Gastroesophageal sphincter (tissue), 4 donors: ENCODE measurements at regions not wholly inside any gene's neighbourhood (a gene's known extent, or its start where the extent isn't known, plus 50 kb on each side); places are given as distances from the start of the nearest gene placed in this dataset.

Source experiments
- ATAC-seq: fragments of 150-250 bp; one replicate; pipeline ENCODE4 v1.9.1; 2016; ENCODE audit warnings: mild to moderate bottlenecking, moderate library complexity
- H3K27ac ChIP-seq, 4 donors: fragments of 200-600 bp; sonication (generic) in 3 of 4; 1 replicate in 3 of 4; 2 replicates in 1 of 4; pipeline ENCODE4 v1.5.1; 2016 to 2019
- H3K27me3 ChIP-seq: fragments of 200-600 bp; sonication (generic); one replicate; pipeline ENCODE4 v1.5.1; 2019
- H3K36me3 ChIP-seq, 2 donors: fragments of 200-600 bp; sonication (generic); one replicate each; pipeline ENCODE4 v1.5.1; 2019; ENCODE audit warnings: control low read depth in 1 of 2
- H3K4me1 ChIP-seq, 3 donors: fragments of 200-600 bp; sonication (generic); 1 replicate in 2 of 3; 2 replicates in 1 of 3; pipeline ENCODE4 v1.5.1; 2016 to 2019; ENCODE audit warnings: control low read depth in 2 of 3
- H3K4me3 ChIP-seq, 2 donors: fragments of 200-600 bp; sonication (generic); one replicate each; pipeline ENCODE4 v1.5.1; 2019; ENCODE audit warnings: mild to moderate bottlenecking in 1 of 2, moderate library complexity in 1 of 2
- H3K9me3 ChIP-seq, 3 donors: fragments of 200-600 bp; sonication (generic); one replicate each; pipeline ENCODE4 v1.5.1; 2017 to 2019; ENCODE audit warnings: control low read depth in 2 of 3
- CTCF ChIP-seq, 4 experiments: fragments of 200-600 bp in 2 of 4; fragments of 450-650 bp in 2 of 4; sonication (generic) in 1 of 4; IDR thresholded peaks; one replicate each; pipeline ENCODE4 v1.5.1; 2017 to 2019; ENCODE audit warnings: antibody characterized with exemption in 4 of 4, mild to moderate bottlenecking in 2 of 4, moderate library complexity in 2 of 4
- EP300 ChIP-seq: sonication (generic); formaldehyde crosslinking; IDR thresholded peaks from one replicate; pipeline ENCODE4 v1.6.1; 2017; ENCODE audit warnings: antibody characterized with exemption, mild to moderate bottlenecking
- POLR2A ChIP-seq, 2 donors: fragments of 450-650 bp; IDR thresholded peaks; one replicate each; pipeline ENCODE4 v1.6.1; 2017; ENCODE audit warnings: antibody characterized with exemption in 2 of 2, mild to moderate bottlenecking in 2 of 2, moderate library complexity in 1 of 2
- POLR2AphosphoS5 ChIP-seq: sonication (generic); formaldehyde crosslinking; IDR thresholded peaks from one replicate; pipeline ENCODE4 v1.6.1; 2017; ENCODE audit warnings: antibody characterized with exemption
- WGBS, 2 donors: methylation state at CpG; one replicate each; pipeline ENCODE4 v1.1.5; 2018; ENCODE audit warnings: low coverage in 1 of 2; 5-methylcytosine and 5-hydroxymethylcytosine counted together

- no peak overlapping the region for H3K27ac ChIP-seq
- H3K4me1 ChIP-seq, result no peaks in the 10 kb centered on the region
- ATAC-seq, result no peak
- no peaks in the 10 kb centered on the region for H3K36me3 ChIP-seq
- H3K27me3 ChIP-seq, result no peaks in the 10 kb centered on the region
- H3K4me3 ChIP-seq, result no peak overlapping the region
- H3K9me3 ChIP-seq, result no peaks in the 10 kb centered on the region
- TF ChIP-seq CTCF (IDR thresholded peaks at IDR 0.05), result no peak
- TF ChIP-seq POLR2A (IDR thresholded peaks at IDR 0.05), result no peak
- TF ChIP-seq POLR2AphosphoS5, result no peak
- TF ChIP-seq EP300, result no peak
- WGBS, 2 donors, result 80 to 88% methylated on average over 5 of the region's 5 CpGs
These were observed 96.2 kb upstream of the HAAO start for GRCh38 chr2:42888321-42889245.

- no peaks in the 10 kb centered on the region for H3K4me1 ChIP-seq
- H3K27me3 ChIP-seq, result no peaks in the 10 kb centered on the region
- H3K9me3 ChIP-seq, result no peaks in the 10 kb centered on the region
- WGBS, 2 donors, result 71 to 73% methylated on average over 3 to 7 of the region's 7 CpGs
- H3K27ac ChIP-seq, result no peak overlapping the region
- TF ChIP-seq EP300 (no peak), POLR2AphosphoS5 (no peak), POLR2A (IDR thresholded peaks at IDR 0.05) (no peak), CTCF (IDR thresholded peaks at IDR 0.05) (no peak)
- no peaks in the 10 kb centered on the region for H3K36me3 ChIP-seq
- no peak for ATAC-seq
- H3K4me3 ChIP-seq, result no peak overlapping the region
These were observed 94.5 kb upstream of the HAAO start for GRCh38 chr2:42886921-42887320.

- 100% methylated on average over 1 of the region's 1 CpG for WGBS, 2 donors
- no peak for TF ChIP-seq POLR2AphosphoS5
- TF ChIP-seq EP300, result no peak
- TF ChIP-seq POLR2A (IDR thresholded peaks at IDR 0.05), result no peak
- no peak for TF ChIP-seq CTCF (IDR thresholded peaks at IDR 0.05)
- Histone ChIP-seq H3K36me3 (no peaks in the 10 kb centered on the region), H3K4me3 (no peak overlapping the region), H3K27me3 (no peaks in the 10 kb centered on the region), H3K9me3 (no peaks in the 10 kb centered on the region), H3K27ac (no peak overlapping the region), H3K4me1 (peaks cover 0 to 31% (median 10%) of the 10 kb centered on the region in 3 donors)
- ATAC-seq, result no peak
These were observed 90.4 kb upstream of the HAAO start for GRCh38 chr2:42882756-42883155.

GRCh38 chr2:42881732-42882131 lies 89.3 kb upstream of the HAAO start:
- Histone ChIP-seq H3K36me3 (no peaks in the 10 kb centered on the region), H3K9me3 (no peaks in the 10 kb centered on the region), H3K4me1 (peaks cover 0 to 40% (median 10%) of the 10 kb centered on the region in 3 donors), H3K27me3 (no peaks in the 10 kb centered on the region), H3K4me3 (no peak overlapping the region), H3K27ac (peak overlapping the region in 2 of 4 donors; percentile 52 to 58)
- WGBS, 2 donors, result 67 to 86% methylated on average over 1 of the region's 1 CpG
- TF ChIP-seq POLR2AphosphoS5 (peak; percentile 31), POLR2A (IDR thresholded peaks at IDR 0.05) (no peak)
- no peak for ATAC-seq

- no peaks in the 10 kb centered on the region for H3K36me3 ChIP-seq
- ATAC-seq, result no peak
- peaks cover 0 to 47% (median 16%) of the 10 kb centered on the region in 3 donors for H3K4me1 ChIP-seq
- peak overlapping the region in 3 of 4 donors; percentile 56 to 68 (median 58) for H3K27ac ChIP-seq
- no peaks in the 10 kb centered on the region for H3K9me3 ChIP-seq
- H3K4me3 ChIP-seq, result no peak overlapping the region
- H3K27me3 ChIP-seq, result no peaks in the 10 kb centered on the region
- TF ChIP-seq POLR2A (IDR thresholded peaks at IDR 0.05) (no peak), POLR2AphosphoS5 (no peak), EP300 (no peak), CTCF (IDR thresholded peaks at IDR 0.05) (no peak)
- WGBS, 2 donors, result 71 to 76% methylated on average over 5 of the region's 9 CpGs
These were observed 88.6 kb upstream of the HAAO start for GRCh38 chr2:42880738-42881690.
